Amygdala (tissue), 56 donors: ENCODE measurements at regions not wholly inside any gene's neighbourhood (a gene's known extent, or its start where the extent isn't known, plus 50 kb on each side); places are given as distances from the start of the nearest gene placed in this dataset.

Experiments
- DNase-seq, 56 donors: peaks; one replicate each; lab custom pipeline; 2025; lab: John Stamatoyannopoulos, UW

GRCh38 chr1:88376421-88376820 lies 307.7 kb upstream of the PKN2 start:
- DNase-seq: no peak

GRCh38 chr1:88378560-88378959 lies 305.5 kb upstream of the PKN2 start:
- DNase-seq: no peak

GRCh38 chr1:88394958-88395357 lies 289.1 kb upstream of the PKN2 start:
- no peak for DNase-seq

GRCh38 chr1:88398338-88398737 lies 285.7 kb upstream of the PKN2 start:
- no peak for DNase-seq

- no peak for DNase-seq
Observed at GRCh38 chr1:88399690-88400089, 284.4 kb upstream of the PKN2 start.

- DNase-seq: no peak
Observed at GRCh38 chr1:88401313-88401712, 282.8 kb upstream of the PKN2 start.

- DNase-seq: no peak
Observed at GRCh38 chr1:88404582-88404981, 279.5 kb upstream of the PKN2 start.

GRCh38 chr1:88407248-88407647 lies 276.8 kb upstream of the PKN2 start:
- no peak for DNase-seq

GRCh38 chr1:88421997-88422396 lies 262.1 kb upstream of the PKN2 start:
- DNase-seq: no peak

- DNase-seq: no peak
Observed at GRCh38 chr1:88433556-88433955, 250.5 kb upstream of the PKN2 start.

GRCh38 chr1:88434836-88435235 lies 249.2 kb upstream of the PKN2 start:
- DNase-seq: no peak

GRCh38 chr1:88441022-88441421 lies 243.1 kb upstream of the PKN2 start:
- no peak for DNase-seq

- peak in 7 of 56 donors; percentile 1 to 42 (median 18) for DNase-seq
Observed at GRCh38 chr1:88451856-88452255, 232.2 kb upstream of the PKN2 start.

- no peak for DNase-seq
Observed at GRCh38 chr1:88453295-88453694, 230.8 kb upstream of the PKN2 start.

GRCh38 chr1:88454781-88455180 lies 229.3 kb upstream of the PKN2 start:
- DNase-seq: no peak

GRCh38 chr1:88455621-88456256 lies 228.3 kb upstream of the PKN2 start:
- DNase-seq: no peak

GRCh38 chr1:88457197-88457596 lies 226.9 kb upstream of the PKN2 start:
- DNase-seq: no peak

GRCh38 chr1:88461007-88461406 lies 223.1 kb upstream of the PKN2 start:
- no peak for DNase-seq

- no peak for DNase-seq
Observed at GRCh38 chr1:88462096-88462487, 222.0 kb upstream of the PKN2 start.

GRCh38 chr1:88462488-88463261 lies 221.4 kb upstream of the PKN2 start:
- DNase-seq: peak in 51 of 56 donors; percentile 10 to 82 (median 57)

GRCh38 chr1:88463401-88463985 lies 220.6 kb upstream of the PKN2 start:
- peak in 1 of 56 donors; percentile 8 for DNase-seq

GRCh38 chr1:88466011-88466410 lies 218.1 kb upstream of the PKN2 start:
- no peak for DNase-seq
